ENCODE measurements at regions not wholly inside any gene's neighbourhood (a gene's known extent, or its start where the extent isn't known, plus 50 kb on each side); places are given as distances from the start of the nearest gene placed in this dataset.
"Not testable (repeated sequence)": the region's sequence is repeated elsewhere in the genome, so short reads cannot be mapped to it uniquely, and the experiment has no call there.

DNA sequence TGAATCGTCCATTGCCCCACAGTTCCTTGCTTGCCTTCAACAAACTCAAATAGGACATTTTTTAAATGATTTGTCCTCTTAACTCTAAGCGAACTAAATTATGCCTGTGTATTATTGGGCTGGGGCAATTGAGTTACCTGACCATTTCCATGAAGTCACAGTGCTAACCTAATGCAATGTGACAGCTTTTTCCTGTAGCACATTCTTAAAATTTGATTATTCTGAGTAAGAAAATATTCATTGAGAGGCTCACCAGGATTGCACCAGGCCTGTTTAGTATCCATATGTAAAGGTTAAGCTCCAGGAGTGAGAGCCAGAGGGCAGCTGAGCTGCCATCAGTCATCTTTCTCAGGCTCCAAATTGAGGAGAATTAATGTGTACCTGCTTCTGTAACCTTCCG lies 90.9 kb downstream of the GPR65 start:
- no peaks in the 10 kb centered on the region for H3K36me3 ChIP-seq
- no peak for TF ChIP-seq POLR2AphosphoS5 (IDR thresholded peaks at IDR 0.05)
- no peak for TF ChIP-seq POLR2A (IDR thresholded peaks at IDR 0.05)
- TF ChIP-seq CTCF (IDR thresholded peaks at IDR 0.05 in 8 of 11, conservative IDR thresholded peaks at IDR 0.05 in 3 of 11) = no peak
- DNase-seq = no peak
- 71 to 83% (median 75%) methylated on average over 3 of the region's 3 CpGs for WGBS, 5 donors
- H3K4me3 ChIP-seq = no peak overlapping the region
- no peak overlapping the region for H3K27ac ChIP-seq
- no peaks in the 10 kb centered on the region for H3K27me3 ChIP-seq (replicated peaks in 1 of 7)
- intact Hi-C loops (cut with DNase I; ENCODE audit: low total_unique reads) = no loop called here
- H3K9me3 ChIP-seq = no peaks in the 10 kb centered on the region
- no peaks in the 10 kb centered on the region for H3K4me1 ChIP-seq

DNA sequence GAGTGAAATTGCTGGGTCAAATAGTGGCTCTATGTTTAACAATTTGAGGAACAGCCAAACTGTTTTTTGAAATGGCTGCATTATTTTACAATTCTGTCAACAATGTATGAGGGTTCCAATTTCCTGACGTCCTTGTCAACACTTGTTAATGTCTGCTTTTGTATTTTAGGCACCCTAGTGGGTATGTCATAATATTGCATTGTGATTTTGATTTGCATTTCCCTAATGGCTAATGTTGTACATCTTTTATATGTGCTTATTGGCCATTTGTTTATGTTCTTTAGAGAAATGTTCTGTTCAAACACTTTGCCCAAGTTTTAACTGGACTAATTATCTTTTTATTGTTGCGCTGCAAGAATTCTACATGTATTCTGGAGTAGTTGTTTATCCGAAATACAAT lies 93.2 kb downstream of the GPR65 start:
- WGBS, 5 donors = 78 to 81% (median 80%) methylated on average over 3 of the region's 3 CpGs
- H3K9me3 ChIP-seq = peaks cover 0 to 6% (median 0%) of the 10 kb centered on the region in 8 donors
- no peaks in the 10 kb centered on the region for H3K27me3 ChIP-seq (replicated peaks in 1 of 7)
- H3K4me3 ChIP-seq = no peak overlapping the region
- intact Hi-C loops (cut with DNase I; ENCODE audit: low total_unique reads) = no loop called here
- no peaks in the 10 kb centered on the region for H3K4me1 ChIP-seq
- no peak overlapping the region for H3K27ac ChIP-seq
- H3K36me3 ChIP-seq = no peaks in the 10 kb centered on the region
- DNase-seq = no peak
- TF ChIP-seq POLR2A (IDR thresholded peaks at IDR 0.05) (no peak), CTCF (IDR thresholded peaks at IDR 0.05 in 8 of 11, conservative IDR thresholded peaks at IDR 0.05 in 3 of 11) (no peak), POLR2AphosphoS5 (IDR thresholded peaks at IDR 0.05) (no peak)

- Histone ChIP-seq H3K36me3 (no peaks in the 10 kb centered on the region), H3K27me3 (replicated peaks in 1 of 7) (no peaks in the 10 kb centered on the region), H3K9me3 (peaks cover 0 to 39% (median 27%) of the 10 kb centered on the region in 8 donors), H3K4me1 (no peaks in the 10 kb centered on the region), H3K4me3 (no peak overlapping the region), H3K27ac (no peak overlapping the region)
- TF ChIP-seq POLR2A (IDR thresholded peaks at IDR 0.05) (no peak), CTCF (IDR thresholded peaks at IDR 0.05 in 8 of 11, conservative IDR thresholded peaks at IDR 0.05 in 3 of 11) (no peak), POLR2AphosphoS5 (IDR thresholded peaks at IDR 0.05) (no peak)
- intact Hi-C loops (cut with DNase I; ENCODE audit: low total_unique reads) = no loop called here
- WGBS, 5 donors = 88 to 98% (median 93%) methylated on average over 1 of the region's 1 CpG
- no peak for DNase-seq
Observed at GRCh38 chr14:88104710-88105109, 99.8 kb downstream of the GPR65 start.

- no peak for TF ChIP-seq POLR2A (IDR thresholded peaks at IDR 0.05)
- TF ChIP-seq POLR2AphosphoS5 (IDR thresholded peaks at IDR 0.05) = no peak
- no peak for TF ChIP-seq CTCF (IDR thresholded peaks at IDR 0.05 in 8 of 11, conservative IDR thresholded peaks at IDR 0.05 in 3 of 11)
- Histone ChIP-seq H3K4me3 (no peak overlapping the region), H3K4me1 (no peaks in the 10 kb centered on the region), H3K27me3 (replicated peaks in 1 of 7) (no peaks in the 10 kb centered on the region), H3K27ac (no peak overlapping the region), H3K36me3 (no peaks in the 10 kb centered on the region), H3K9me3 (peaks cover 0 to 39% (median 27%) of the 10 kb centered on the region in 8 donors)
- 67 to 81% (median 73%) methylated on average over 4 of the region's 4 CpGs for WGBS, 5 donors
- intact Hi-C loops (cut with DNase I; ENCODE audit: low total_unique reads) = no loop called here
- no peak for DNase-seq
Observed at GRCh38 chr14:88106377-88106776, 101.4 kb downstream of the GPR65 start.

DNA sequence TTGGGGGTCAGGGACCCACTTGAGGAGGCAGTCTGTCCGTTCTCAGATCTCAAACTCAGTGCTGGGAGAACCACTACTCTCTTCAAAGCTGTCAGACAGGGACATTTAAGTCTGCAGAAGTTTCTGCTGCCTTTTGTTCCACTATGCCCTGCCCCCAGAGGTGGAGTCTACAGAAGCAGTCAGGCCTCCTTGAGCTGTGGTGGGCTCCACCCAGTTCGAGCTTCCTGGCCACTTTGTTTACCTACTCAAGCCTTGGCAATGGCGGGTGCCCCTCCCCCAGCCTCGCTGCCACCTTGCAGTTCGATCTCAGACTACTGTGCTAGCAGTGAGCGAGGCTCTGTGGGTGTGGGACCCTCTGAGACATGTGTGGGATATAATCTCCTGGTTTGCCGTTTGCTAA lies 122.7 kb downstream of the GPR65 start:
- H3K27ac ChIP-seq; intact Hi-C loops (cut with DNase I; ENCODE audit: low total_unique reads); DNase-seq; H3K4me3 ChIP-seq; H3K9me3 ChIP-seq; H3K27me3 ChIP-seq (replicated peaks in 1 of 7); H3K36me3 ChIP-seq: not testable (repeated sequence)
- 66 to 87% (median 71%) methylated on average over 6 to 7 of the region's 7 CpGs for WGBS, 5 donors
- H3K4me1 ChIP-seq = peaks cover 0 to 24% (median 11%) of the 10 kb centered on the region in 6 donors
